ENCODE measurements at regions not wholly inside any gene's neighbourhood (a gene's known extent, or its start where the extent isn't known, plus 50 kb on each side); places are given as distances from the start of the nearest gene placed in this dataset.
"Not testable (repeated sequence)": the region's sequence is repeated elsewhere in the genome, so short reads cannot be mapped to it uniquely, and the experiment has no call there.

DNA sequence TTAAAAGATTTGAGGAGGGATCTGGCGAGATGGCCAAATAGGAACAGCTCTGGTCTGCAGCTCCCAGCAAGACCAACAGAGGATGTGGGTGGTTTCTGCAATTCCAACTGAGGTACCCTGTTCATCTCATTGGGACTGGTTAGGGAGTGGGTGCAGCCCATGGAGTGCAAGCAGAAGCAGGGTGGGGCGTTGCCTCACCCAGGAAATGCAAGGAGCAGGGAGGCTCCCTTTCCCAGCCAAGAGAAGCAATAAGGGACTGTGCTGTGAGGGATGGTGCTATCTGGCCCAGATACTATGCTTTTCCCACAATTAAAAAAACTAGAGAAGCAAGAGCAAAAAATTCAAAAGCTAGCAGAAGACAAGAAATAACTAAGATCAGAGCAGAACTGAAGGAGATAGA lies 318.4 kb downstream of the PPP1R3A start:
- DNase-seq (ENCODE audit: low read depth) = not testable (repeated sequence)

DNA sequence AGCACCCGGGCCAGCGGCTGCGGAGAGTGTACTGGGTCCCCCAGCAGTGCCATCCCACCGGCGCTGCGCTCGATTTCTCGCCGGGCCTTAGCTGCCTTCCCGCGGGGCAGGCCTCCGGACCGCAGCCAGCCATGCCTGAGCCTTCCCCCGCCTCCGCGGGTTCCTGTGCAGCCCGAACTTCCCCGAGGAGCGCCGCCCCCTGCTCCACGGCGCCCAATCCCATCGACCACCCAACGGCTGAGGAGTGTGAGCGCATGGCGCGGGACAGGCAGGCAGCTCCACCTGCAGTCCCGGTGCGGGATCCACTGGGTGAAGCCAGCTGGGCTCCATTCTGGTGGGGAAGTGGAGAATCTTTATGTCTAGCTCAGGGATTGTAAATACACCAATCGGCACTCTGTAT lies 325.4 kb downstream of the PPP1R3A start:
- DNase-seq (ENCODE audit: low read depth) = not testable (repeated sequence)

DNA sequence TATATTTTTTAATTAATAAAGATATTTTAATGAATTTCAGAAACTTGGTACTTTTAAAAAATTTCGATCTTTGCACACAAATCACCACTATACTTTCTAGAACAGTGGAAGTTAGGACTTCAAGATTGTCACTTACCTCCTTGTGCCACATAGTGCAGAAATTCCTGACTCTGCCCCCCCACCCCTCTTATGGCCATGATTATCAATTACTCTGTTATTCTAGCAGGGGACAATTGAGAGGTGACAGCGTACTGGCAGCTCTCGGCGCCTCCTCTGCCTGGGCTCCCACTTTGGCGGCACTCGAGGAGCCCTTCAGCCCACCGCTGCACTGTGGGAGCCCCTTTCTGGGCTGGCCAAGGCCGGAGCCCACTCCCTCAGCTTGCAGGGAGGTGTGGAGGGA lies 325.9 kb downstream of the PPP1R3A start:
- DNase-seq (ENCODE audit: low read depth) = not testable (repeated sequence)

DNA sequence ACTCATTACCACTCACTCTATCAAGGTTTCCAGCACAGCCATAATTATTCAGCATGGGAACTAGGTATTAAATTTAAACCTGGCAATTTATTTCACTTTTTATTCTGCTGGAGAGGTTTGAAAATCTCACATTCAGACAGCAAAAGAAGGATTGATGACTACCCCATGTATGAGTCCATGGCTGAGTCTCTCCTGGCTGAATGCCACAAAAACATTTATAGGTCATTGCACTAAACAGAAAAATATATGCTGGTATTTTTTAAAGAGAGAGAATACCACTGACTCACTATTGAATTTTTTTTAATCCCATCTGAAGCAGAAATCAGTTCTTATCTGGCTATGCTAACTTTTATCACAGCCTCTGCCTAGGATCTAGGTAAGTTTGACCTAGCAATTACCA lies 336.3 kb downstream of the PPP1R3A start:
- DNase-seq (ENCODE audit: low read depth) = no peak

DNA sequence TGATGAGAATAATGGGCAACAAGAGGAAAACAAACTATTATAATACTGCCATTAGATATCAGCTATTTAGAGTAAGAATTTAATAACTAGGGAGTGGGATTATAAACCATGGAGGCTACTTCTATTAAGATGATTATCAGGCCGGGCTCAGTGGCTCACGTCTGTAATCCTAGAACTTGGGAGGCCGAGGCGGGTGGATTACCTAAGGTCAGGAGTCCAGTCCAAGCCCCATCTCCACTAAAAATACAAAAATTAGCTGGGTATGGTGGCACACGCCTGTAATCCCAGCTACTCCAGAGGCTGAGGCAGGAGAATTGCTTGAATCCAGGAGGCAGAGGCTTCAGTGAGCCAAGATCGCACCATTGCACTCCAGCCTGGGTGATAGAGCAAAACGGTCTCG lies 355.6 kb downstream of the PPP1R3A start:
- not testable (repeated sequence) for DNase-seq (ENCODE audit: low read depth)

DNA sequence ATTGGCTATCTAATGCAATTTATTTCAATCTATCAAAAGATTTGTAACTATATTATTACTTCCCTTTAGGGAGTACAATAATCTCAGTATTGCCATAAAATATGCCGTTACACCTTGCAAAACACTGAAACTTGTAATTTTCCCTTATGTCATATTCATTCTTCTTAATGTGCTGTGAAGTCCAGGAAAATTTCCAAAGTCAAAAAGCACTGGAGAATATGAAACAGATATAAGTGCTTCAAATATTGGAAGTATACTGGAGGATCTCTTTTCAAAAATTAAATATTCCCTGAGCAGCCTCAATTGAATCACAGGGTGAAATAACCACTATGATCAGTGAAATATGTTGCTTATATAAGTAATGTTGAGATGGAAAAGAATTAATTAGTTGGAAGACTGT lies 356.0 kb downstream of the PPP1R3A start:
- no peak for DNase-seq (ENCODE audit: low read depth)

DNA sequence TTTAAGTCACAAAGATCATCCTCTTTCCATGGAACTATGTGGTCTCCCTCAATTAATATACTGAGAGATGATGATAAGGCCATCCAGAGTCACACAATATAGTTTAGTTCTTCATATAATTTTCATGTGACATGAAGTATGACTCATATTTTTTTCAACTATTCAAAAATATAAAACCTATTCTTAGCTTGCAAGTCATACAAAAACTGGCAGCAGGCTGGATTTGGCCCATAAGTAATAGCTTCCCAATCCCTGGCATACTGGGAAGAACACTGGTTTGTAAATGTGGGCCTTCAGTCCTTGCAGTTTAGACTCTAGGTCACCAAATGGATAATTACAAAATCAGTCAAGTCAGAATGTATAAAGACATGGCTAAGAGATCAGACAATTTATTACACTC lies 356.6 kb downstream of the PPP1R3A start:
- DNase-seq (ENCODE audit: low read depth) = no peak

DNA sequence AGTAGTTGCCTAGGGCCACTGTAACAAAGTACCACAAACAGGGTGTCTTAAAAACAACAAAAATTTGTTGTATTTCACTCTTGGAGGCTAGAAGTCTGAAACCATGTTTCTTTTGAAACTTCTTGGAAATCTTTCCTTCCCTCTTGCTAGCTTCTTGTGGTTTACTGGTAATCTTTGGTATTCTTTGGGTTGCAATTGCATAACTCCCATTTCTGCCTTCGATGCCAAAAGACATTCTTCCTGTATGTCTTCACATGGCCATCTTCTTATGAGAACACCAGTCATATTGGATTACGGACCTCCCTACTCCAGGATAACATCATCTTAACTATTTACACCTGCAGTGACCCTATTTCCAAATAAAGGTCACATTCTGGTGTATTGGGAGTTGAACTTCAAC lies 357.4 kb downstream of the PPP1R3A start:
- DNase-seq (ENCODE audit: low read depth) = no peak

DNA sequence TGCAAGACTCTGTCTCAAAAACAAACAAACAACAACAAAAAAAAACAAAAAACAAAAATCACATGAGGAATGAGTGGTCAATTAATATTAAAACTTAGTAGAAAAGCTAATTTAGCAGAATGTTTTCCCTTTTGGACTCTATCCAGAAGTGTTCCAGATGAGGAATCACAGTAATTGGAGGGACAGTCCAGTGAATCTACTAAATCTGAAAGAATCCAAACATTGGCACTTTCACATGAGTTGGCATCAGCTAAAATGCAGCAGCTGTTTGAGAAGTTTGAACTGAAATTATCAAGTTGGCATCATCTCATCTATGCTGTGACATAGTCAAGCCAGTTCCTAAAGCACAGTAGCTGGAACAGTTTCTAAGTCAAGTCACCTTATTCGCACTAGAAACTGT lies 367.8 kb downstream of the PPP1R3A start:
- no peak for DNase-seq (ENCODE audit: low read depth)

DNA sequence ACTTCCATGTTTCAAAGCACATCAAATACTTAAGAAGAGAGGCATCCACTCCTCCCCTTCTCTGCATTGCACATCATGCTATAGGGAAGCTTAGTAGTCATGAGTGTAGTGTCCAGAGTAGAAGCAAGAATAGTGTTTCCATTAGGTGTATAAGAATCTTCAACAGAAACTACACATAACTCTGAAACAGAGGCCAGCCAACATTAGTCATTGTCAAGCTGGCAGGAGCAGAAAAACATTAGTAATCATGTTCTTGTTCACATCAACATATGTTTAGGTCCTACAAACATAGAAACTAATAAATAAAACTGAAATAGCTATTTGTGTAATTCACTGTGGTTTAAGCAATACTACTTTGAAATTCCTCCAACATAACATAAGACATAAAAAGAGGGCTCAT lies 370.2 kb downstream of the PPP1R3A start:
- no peak for DNase-seq (ENCODE audit: low read depth)

DNA sequence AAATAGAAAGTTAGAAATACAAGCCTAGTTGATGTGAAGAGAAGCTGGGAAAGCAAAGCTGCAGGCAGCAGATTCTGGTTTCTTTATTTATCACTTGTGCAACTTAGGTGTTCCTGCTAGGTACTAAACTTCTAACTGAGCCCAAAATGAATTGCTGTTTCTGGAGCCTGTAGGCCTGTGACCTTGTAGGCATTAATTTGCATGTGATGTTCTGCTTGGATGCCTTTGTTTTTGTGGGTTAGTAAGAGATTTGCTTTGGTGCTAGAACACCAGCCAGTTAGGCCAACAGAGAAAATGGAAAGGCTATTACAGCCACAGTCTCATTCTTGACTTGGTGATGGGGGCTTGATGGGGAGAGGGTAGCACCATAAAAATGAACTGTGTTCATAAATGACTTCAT lies 370.7 kb downstream of the PPP1R3A start:
- DNase-seq (ENCODE audit: low read depth) = no peak

DNA sequence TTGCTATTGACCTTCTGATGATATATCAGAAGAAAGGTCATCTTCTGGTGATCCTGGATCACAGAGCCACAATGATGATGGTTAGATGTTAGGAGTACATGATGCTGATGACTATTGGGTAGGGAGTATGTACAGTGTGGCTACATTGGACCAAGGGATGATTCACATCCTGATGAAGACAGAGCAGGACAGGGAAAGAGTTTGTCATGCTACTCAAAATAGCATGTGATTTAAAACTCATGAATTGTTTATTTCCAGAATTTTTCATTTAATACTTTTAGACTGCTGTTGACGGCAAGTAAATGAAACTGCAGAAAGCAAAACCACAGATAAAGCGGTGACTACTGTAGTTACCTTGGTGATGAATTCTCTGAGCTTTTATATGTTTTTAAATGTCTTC lies 397.3 kb downstream of the PPP1R3A start:
- no peak for DNase-seq (ENCODE audit: low read depth)

DNA sequence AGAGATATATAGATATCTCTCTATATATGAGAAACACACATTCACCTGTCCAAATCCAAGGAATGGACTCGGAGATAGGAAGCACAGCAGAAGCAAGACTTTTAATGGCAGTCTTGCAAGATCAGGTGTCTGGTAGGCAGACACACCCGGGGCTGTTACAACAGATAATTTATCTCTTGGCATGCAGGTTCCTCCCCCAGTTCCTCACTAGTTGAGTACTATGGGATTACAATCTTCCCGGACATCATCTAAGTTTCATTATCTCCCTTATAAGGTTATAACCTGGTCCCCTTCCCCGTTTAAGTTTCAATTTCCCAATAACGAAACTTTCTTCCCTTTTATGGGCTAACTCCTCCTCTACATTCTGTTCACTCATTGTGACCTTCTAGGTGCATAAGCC lies 399.3 kb downstream of the PPP1R3A start:
- no peak for DNase-seq (ENCODE audit: low read depth)

DNA sequence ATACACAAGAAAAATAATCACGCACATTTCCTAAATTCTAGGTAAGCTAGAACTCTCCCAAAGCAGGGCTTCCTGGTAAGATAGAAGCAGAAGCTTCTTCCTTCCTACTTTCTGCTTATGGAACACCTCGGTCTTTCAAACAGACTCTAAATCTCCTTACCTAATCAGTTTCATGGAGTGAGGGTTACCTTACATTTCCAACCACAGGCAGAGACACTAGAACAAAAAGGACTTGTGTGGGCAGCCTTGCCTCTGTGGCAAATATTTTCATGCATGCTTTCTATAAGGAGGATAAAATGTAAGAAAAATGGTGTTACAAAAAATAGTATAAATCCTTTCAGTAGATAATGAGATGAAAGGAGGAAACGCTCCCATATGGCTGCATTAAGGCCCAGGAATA lies 386.3 kb upstream of the SMIM30 start:
- DNase-seq (ENCODE audit: low read depth) = no peak

DNA sequence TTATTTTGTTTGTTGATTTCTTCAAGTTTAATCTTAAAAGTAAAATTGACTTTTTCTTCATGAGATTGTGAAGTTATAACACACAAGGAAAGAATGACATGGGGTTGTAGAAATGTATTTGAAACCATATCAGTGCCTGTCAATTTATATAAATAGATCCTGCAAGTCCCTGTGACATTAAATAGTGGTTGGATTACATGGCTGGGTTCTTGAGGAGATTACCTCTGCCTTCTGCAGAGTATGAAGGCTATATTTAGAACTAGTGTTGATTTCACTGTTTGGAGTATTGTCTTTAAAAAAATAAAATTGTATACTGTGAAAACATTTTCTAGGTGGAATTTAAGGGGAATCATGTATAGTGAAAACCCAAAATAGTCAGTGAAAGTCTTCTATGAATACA lies 385.8 kb upstream of the SMIM30 start:
- no peak for DNase-seq (ENCODE audit: low read depth)

DNA sequence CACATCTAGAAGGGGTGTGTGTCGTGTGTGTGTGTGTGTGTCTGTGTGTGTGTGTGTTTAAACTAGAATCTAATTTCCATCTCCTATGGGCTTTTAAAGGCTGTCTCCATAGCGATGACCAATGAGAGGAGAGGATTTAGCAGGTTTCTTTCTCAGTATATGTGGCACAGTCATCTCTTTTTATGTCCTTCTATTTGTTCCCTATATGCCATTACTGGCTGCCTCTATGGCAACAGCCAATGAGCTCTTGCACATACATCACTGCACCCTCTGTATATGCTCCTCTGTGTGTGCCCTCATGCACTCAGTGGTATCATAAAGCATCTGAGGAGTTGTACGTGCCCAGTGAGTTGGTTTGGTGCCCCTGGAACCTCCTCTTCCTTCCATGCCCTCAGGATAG lies 378.2 kb upstream of the SMIM30 start:
- not testable (repeated sequence) for DNase-seq (ENCODE audit: low read depth)

DNA sequence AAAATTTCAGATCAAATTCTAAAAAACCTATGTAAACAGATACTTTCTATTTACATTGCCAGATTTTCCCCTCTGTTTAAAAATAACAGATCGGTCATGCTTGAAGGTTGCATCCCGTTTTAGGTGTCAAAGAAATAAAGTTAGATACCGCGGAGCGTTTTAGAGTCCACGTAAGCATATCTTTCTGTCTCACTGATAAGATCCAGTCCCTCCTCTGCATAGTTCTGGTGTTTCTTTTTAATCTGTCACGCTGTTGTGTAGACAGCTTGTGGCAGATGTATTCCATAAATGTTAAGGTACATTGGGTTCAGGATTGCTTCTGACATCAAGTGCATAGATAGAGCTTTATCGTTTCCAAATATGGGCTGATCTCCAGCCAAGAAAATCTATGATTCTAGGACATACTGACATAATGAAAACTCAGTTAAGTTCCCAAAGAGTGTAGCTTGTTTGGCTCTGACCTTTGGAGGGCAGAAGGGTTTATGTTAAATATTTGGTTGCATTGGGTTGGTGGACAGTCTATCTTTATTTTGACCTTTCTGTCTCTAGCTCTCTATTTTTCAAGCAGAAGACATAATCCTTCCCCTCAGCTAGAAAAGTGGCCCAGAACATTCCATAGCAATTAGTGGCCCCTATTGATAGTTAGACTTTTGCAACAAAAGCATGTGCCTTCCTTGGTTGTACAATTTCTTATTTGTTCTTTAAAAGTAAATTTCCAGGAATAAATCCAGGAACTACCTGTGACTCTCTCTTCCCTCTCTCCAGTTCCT lies 376.6 kb upstream of the SMIM30 start:
- DNase-seq (ENCODE audit: low read depth) = not testable (repeated sequence)

DNA sequence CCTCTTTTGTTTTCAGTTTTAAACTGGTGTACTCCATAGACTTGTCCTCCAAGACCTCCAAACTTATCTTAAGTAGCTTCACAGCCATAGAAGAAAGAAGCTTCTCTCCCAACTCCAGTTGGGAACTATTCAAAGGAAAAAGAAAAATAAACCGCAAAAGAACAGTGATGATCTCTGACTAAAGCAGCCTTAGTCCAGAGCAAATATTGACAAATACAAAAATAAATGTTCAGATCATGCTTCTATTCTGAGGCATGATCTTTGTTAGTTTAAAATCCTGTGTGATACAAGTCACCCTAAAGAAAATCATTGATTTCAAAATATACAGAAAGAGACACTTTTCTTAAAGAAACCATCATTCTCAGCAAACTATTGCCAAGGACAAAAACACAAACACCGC lies 373.0 kb upstream of the SMIM30 start:
- DNase-seq (ENCODE audit: low read depth) = no peak

DNA sequence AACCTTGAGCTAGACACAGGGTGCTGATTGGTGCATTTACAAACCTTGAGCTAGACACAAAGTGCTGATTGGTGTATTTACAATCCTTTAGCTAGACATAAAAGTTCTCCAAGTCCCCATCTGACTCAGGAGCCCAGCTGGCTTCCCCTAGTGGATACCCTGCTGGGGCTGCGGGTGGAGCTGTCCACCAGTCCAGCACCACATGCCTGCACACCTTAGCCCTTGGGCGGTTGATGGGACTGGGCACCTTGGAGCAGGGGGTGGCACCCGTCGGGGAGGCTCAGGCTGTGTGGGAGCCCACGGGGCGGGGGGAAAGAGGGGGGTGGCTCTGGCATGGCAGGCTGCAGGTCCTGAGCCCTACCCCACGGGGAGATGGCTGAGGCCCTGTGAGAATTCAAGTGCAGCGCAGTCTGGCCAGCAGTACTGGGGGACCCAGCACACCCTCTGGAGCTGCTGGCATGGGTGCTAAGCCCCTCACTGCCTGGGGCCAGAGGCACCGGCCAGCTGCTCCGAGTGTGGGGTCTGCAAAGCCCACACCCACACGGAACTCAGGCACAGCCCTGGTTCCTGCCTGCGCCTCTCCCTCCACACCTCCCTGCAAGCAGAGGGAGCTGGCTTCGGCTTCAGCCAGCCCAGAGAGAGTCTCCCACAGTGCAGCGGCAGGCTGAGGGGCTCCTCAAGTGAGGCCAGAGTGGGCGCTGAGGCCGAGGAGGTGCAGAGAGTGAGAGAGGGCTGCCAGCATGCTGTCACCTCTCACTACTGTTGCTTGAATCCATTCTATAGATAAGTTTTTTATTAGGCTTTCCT lies 369.8 kb upstream of the SMIM30 start:
- DNase-seq (ENCODE audit: low read depth) = no peak

DNA sequence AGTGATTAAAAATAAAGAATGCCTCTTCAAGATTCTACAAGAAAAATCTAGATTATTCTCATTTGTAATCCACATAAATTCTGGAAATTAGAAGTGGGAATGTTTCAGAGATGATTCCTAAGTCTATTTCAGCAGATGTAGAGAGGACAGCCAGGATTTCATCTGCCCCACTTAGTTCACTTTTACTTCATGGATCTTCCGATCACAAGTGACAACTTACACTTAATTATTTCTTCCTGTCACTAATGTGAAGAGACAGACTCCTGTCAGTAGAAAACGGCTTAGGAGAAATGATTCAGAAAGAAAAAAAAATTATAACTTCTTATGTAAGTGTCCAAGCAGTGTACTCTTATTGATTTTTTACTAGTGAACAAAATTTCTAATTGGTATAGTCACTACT lies 368.2 kb upstream of the SMIM30 start:
- no peak for DNase-seq (ENCODE audit: low read depth)

DNA sequence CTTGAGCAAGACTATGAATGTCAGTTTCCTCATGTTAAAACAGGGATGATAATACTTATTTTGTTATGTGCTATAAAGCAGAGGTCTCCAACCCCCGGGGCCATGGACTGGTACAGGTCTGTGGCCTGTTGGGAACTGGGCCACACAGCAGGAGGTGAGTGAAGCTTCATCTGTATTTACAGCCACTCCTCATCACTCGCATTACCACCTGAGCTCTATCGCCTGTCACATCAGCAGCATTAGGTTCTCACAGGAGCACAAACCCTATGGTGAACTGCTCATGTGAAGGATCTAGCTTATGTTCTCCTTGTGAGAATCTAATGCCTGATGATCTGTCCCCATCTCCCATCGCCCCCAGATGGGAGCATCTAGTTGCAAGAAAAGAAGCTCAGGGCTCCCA lies 365.3 kb upstream of the SMIM30 start:
- DNase-seq (ENCODE audit: low read depth) = no peak

DNA sequence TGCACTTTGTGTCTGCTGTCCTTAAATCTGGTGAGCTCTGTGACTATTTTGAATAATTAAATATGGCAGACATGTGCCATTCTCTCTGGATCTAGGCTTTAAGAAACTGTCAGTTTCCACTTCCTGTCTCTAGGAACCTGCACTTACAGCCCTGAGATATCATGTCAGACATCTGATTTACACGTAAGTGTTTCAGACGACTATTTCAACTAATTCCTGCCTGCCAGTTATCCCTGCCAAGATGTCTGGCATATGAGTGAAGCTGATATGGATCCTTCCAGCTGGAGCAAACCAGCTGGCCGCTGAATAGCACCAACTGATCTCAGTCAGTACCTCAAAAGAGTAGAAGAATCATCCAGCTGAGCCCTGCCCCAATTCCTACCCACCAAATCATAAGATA lies 362.2 kb upstream of the SMIM30 start:
- no peak for DNase-seq (ENCODE audit: low read depth)

DNA sequence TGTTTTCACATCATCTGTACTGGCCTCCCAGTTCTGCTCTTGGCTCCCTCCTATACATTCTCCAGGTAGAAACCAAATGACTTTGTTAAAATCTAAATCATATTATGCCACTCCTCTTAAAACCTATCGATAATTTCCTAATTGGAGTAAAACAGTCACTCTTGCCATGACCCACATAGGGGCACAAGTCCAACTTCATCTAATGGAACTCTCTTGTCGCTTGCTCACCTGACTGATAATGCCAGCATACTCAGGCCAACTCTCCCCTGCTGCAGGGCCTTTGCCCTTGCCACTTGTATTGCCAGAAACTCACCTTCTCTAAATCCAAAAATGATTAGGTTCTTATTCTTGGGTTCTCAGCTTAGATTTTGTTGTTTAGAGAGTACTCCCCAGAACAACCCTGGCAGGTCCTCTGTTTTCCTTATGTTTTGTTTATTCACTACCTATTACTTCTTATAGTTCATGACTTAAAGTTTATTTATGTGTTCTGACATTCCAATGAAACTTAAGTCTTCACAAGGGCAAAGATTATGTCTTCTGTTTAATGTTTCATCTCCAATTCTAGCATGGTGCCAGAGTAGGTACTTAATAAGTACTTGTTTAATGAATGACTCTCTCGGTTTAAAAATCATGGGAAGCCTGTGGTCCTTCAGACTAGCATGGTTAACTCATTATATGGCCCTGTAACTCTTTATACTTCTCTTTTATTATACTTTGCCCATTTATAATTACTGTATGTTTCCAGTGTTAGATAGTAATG lies 345.9 kb upstream of the SMIM30 start:
- DNase-seq (ENCODE audit: low read depth) = no peak

All from activated T-cell treated with anti-CD3 and anti-CD28 coated beads for 24 hours (primary cell).